GM23248 (cell line): ENCODE measurements at regions not wholly inside any gene's neighbourhood (a gene's known extent, or its start where the extent isn't known, plus 50 kb on each side); places are given as distances from the start of the nearest gene placed in this dataset.

Source experiments
- EZH2 ChIP-seq: fragments of 200-600 bp; sonication (generic); IDR thresholded peaks from 2 replicates; pipeline ENCODE4 v1.6.1; 2018; ENCODE audit warnings: antibody characterized with exemption, mild to moderate bottlenecking; ENCODE audit not compliant: insufficient read depth, poor library complexity, severe bottlenecking
- EZH2phosphoT487 ChIP-seq: fragments of 200-600 bp; sonication (generic); IDR thresholded peaks from 2 replicates; pipeline ENCODE4 v1.6.1; 2018; ENCODE audit warnings: antibody characterized with exemption, moderate library complexity, mild to moderate bottlenecking, low read depth; ENCODE audit not compliant: insufficient read depth

GRCh38 chr2:23096906-23097602 lies 287.9 kb upstream of the KLHL29 start:
- no peak for TF ChIP-seq EZH2phosphoT487
- TF ChIP-seq EZH2 = no peak
